HepG2 (cell line): ENCODE measurements at regions not wholly inside any gene's neighbourhood (a gene's known extent, or its start where the extent isn't known, plus 50 kb on each side); places are given as distances from the start of the nearest gene placed in this dataset.

ENCODE experiments used
- ATAC-seq: fragments of 200-7000 bp; cut with Tn5 transposase; 3 replicates; pipeline ENCODE4 v1.9.1; 2020; ENCODE audit warnings: mild to moderate bottlenecking, moderate library complexity
- BruUV-seq: library from RNA; stranded (reverse); fragments of 400-500 nt; replicated peaks from 2 replicates; lab custom pipeline; 2021; lab: Mats Ljungman, UMichigan
- CTCF ChIA-PET: fragments of 300-600 bp; formaldehyde crosslinking; extraction: SDS; loops from one replicate; lab custom pipeline; 2021; ENCODE audit warnings: low total read pairs, inconsistent platforms, low intra/inter-chr PET ratio; lab: Yijun Ruan, JAX
- POLR2A ChIA-PET: fragments of 350-600 bp; sonication (Branson Sonifier 250); formaldehyde crosslinking; loops from one replicate; lab custom pipeline; 2020; ENCODE audit warnings: antibody characterized with exemption, inconsistent platforms; lab: Yijun Ruan, JAX
- DNase-seq: peaks from one replicate; pipeline ENCODE4 v3.0.0-alpha.2; 2015; ENCODE audit warnings: low spot score
- FAIRE-seq: peaks from 3 replicates; lab custom pipeline; 2011; peaks lifted over from hg19 to GRCh38; lab: Jason Lieb, UNC
- H2AFZ ChIP-seq: one replicate; pipeline ENCODE4 v1.6.1; 2011; ENCODE audit warnings: low read length, inconsistent platforms
- H3K27ac ChIP-seq: fragments of 300-600 bp; 3 replicates; pipeline ENCODE4 v1.8.0; 2011; ENCODE audit warnings: mixed run types, mild to moderate bottlenecking, mixed read lengths, low read length, inconsistent platforms; ENCODE audit not compliant: insufficient read depth; ENCODE audit errors: extremely low read length
- H3K27me3 ChIP-seq, 2 experiments: fragments of 200-600 bp in 1 of 2; 2 replicates in 1 of 2; 3 replicates in 1 of 2; pipeline versions ENCODE4 v1.6.0 to v1.8.0; 2011; ENCODE audit warnings: low read length in 2 of 2, mild to moderate bottlenecking in 2 of 2, moderate library complexity in 2 of 2, inconsistent platforms in 1 of 2; ENCODE audit not compliant: insufficient read depth in 2 of 2, control insufficient read depth in 1 of 2
- H3K36me3 ChIP-seq, 2 experiments: fragments of 200-600 bp in 1 of 2; replicated peaks in 1 of 2; 2 replicates in 1 of 2; 3 replicates in 1 of 2; pipeline versions ENCODE4 v1.5.1 to v1.8.0; 2011; ENCODE audit warnings: low read length in 2 of 2, inconsistent platforms in 1 of 2; ENCODE audit not compliant: insufficient read depth in 2 of 2, control insufficient read depth in 1 of 2
- H3K4me1 ChIP-seq: 2 replicates; pipeline ENCODE4 v1.5.1; 2012; ENCODE audit warnings: low read length, inconsistent platforms; ENCODE audit not compliant: insufficient read depth
- H3K4me2 ChIP-seq: 2 replicates; pipeline ENCODE4 v1.6.0; 2011; ENCODE audit warnings: low read depth, low read length, inconsistent platforms
- H3K4me3 ChIP-seq, 3 experiments: fragments of 200-600 bp in 1 of 3; sonication (generic), shearing (Covaris generic) in 1 of 3; replicated peaks in 1 of 3; 2 replicates each; pipeline ENCODE4 v1.5.1; 2011 to 2016; ENCODE audit warnings: low read length in 3 of 3, inconsistent platforms in 2 of 3, low read depth in 2 of 3, mild to moderate bottlenecking in 2 of 3, control low read depth in 1 of 3, mixed read lengths in 1 of 3; ENCODE audit not compliant: insufficient read depth in 1 of 3
- H3K79me2 ChIP-seq: one replicate; pipeline ENCODE4 v1.6.1; 2011; ENCODE audit warnings: low read length, inconsistent platforms; ENCODE audit not compliant: insufficient read depth
- H3K9ac ChIP-seq: 2 replicates; pipeline ENCODE4 v1.6.0; 2011; ENCODE audit warnings: mild to moderate bottlenecking, low read depth, low read length, inconsistent platforms; ENCODE audit not compliant: insufficient read depth
- H3K9me3 ChIP-seq: 2 replicates; pipeline ENCODE4 v1.5.1; 2012; ENCODE audit warnings: mild to moderate bottlenecking, low read length
- H4K20me1 ChIP-seq: 2 replicates; pipeline ENCODE4 v1.6.0; 2011; ENCODE audit warnings: inconsistent platforms, mild to moderate bottlenecking, low read length, moderate library complexity; ENCODE audit not compliant: insufficient read depth
- CHCHD3 ChIP-seq: sonication (generic); formaldehyde crosslinking; IDR thresholded peaks from 2 replicates; pipeline ENCODE4 v1.8.0; 2022; ENCODE audit warnings: mild to moderate bottlenecking, missing genetic modification reagents, moderate library complexity
- GABPB1 ChIP-seq: IDR thresholded peaks from 2 replicates; pipeline ENCODE4 v1.6.1; 2016; ENCODE audit warnings: mild to moderate bottlenecking, missing genetic modification reagents, moderate library complexity, missing compliant biosample characterization
- JUN ChIP-seq: sonication (generic); formaldehyde crosslinking; IDR thresholded peaks from 2 replicates; pipeline ENCODE4 v1.4.0; 2020; ENCODE audit warnings: mild to moderate bottlenecking, missing genetic modification reagents
- KLF15 ChIP-seq: sonication (generic); formaldehyde crosslinking; IDR thresholded peaks from 2 replicates; pipeline ENCODE4 v1.8.1; 2023; ENCODE audit warnings: borderline replicate concordance, mild to moderate bottlenecking, inconsistent platforms, missing genetic modification reagents, mixed read lengths
- MAZ ChIP-seq, 2 experiments: sonication (generic) in 1 of 2; formaldehyde crosslinking in 1 of 2; IDR thresholded peaks; 2 replicates each; pipeline versions ENCODE4 v1.5.0 to v1.6.1; 2012 to 2020; ENCODE audit warnings: low read depth in 2 of 2, mild to moderate bottlenecking in 2 of 2, borderline replicate concordance in 1 of 2, improper control_type of control experiment in 1 of 2, low read length in 1 of 2, missing genetic modification reagents in 1 of 2, moderate library complexity in 1 of 2
- NR2F2 ChIP-seq: IDR thresholded peaks from 2 replicates; pipeline ENCODE4 v1.6.1; 2012; ENCODE audit warnings: low read depth, inconsistent platforms, borderline replicate concordance
- SPEN ChIP-seq: sonication (generic); formaldehyde crosslinking; IDR thresholded peaks from 2 replicates; pipeline ENCODE4 v1.5.1; 2020; ENCODE audit warnings: low read depth, mild to moderate bottlenecking, missing genetic modification reagents
- ZBTB8A ChIP-seq: sonication (generic); formaldehyde crosslinking; IDR thresholded peaks from 2 replicates; pipeline ENCODE4 v1.4.0; 2020; ENCODE audit warnings: mild to moderate bottlenecking, low read depth, missing genetic modification reagents, borderline replicate concordance
- ZNF136 ChIP-seq: sonication (generic); formaldehyde crosslinking; IDR thresholded peaks from 2 replicates; pipeline ENCODE4 v1.8.1; 2022; ENCODE audit warnings: low read depth, mild to moderate bottlenecking, moderate library complexity, missing genetic modification reagents
- ZNF382 ChIP-seq: sonication (generic); formaldehyde crosslinking; IDR thresholded peaks from 2 replicates; pipeline ENCODE4 v1.5.0; 2020; ENCODE audit warnings: missing genetic modification reagents, mild to moderate bottlenecking, borderline replicate concordance
- ZNF430 ChIP-seq: sonication (generic); formaldehyde crosslinking; IDR thresholded peaks from 2 replicates; pipeline ENCODE4 v1.9.0; 2021; ENCODE audit warnings: mild to moderate bottlenecking, missing genetic modification reagents
- WGBS: methylation state at CpG from one replicate; pipeline ENCODE4 v1.1.6; 2017; ENCODE audit warnings: low lambda C conversion rate; 5-methylcytosine and 5-hydroxymethylcytosine counted together
- in situ Hi-C: cut with HindIII; loops from 2 replicates; pipeline ENCODE4 v1.10.0; 2017; ENCODE audit warnings: low pct_unique_long_range_greater_than_20kb; ENCODE audit not compliant: extremely low pct_ligation_motif_present
- intact Hi-C: fragments of 100-400 bp; cut with micrococcal nuclease; formaldehyde crosslinking; loops from one replicate; pipeline ENCODE4 v1.10.0; 2022; ENCODE audit not compliant: unreplicated experiment
- TF ChIP-seq, protein P1 (sequence below): sonication (generic); formaldehyde crosslinking; IDR thresholded peaks from 2 replicates; pipeline ENCODE4 v1.4.0; 2020; ENCODE audit warnings: missing genetic modification reagents, mild to moderate bottlenecking, borderline replicate concordance
- TF ChIP-seq, protein P2 (sequence below): IDR thresholded peaks from 2 replicates; pipeline ENCODE4 v1.6.1; 2016; ENCODE audit warnings: missing genetic modification reagents, missing compliant biosample characterization
- TF ChIP-seq, protein P3 (sequence below): sonication (generic); formaldehyde crosslinking; IDR thresholded peaks from 2 replicates; pipeline ENCODE4 v1.5.0; 2020; ENCODE audit warnings: missing genetic modification reagents
- TF ChIP-seq, protein P4 (sequence below): sonication (generic); formaldehyde crosslinking; IDR thresholded peaks from 2 replicates; pipeline ENCODE4 v1.4.0; 2020; ENCODE audit warnings: low read depth, mild to moderate bottlenecking, missing genetic modification reagents
- TF ChIP-seq, protein P5 (sequence below): sonication (generic); formaldehyde crosslinking; IDR thresholded peaks from 2 replicates; pipeline ENCODE4 v1.9.0; 2021; ENCODE audit warnings: missing genetic modification reagents, borderline replicate concordance

DNA sequence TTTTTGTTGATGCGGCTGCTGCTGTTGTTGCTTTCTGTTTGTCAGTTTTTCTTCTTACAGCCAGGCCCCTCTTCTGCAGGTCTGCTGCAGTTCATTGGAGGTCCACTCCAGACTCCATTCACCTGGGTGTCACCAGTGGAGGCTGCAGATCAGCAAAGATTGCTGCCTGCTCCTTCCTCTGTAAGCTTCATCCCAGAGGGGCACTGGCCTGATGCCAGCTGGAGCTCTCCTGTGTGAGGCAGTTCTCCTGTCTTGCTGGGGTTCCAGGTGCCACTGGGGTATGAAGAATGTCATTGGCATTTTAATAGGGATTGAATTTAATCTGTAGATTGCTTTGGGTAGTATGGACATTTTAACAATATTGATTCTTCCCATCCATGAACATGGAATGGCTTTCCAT, 308.5 kb upstream of the MEOX2 start:
- no peak for FAIRE-seq
- POLR2A ChIA-PET, result no interaction called here
- H3K27ac ChIP-seq, result no peak overlapping the region

More for the DNA sequence above, 308.5 kb upstream of the MEOX2 start:
- H3K4me3 ChIP-seq, result no peak overlapping the region
- CTCF ChIA-PET, result no interaction called here
- WGBS, result 37% methylated on average over 1 of the region's 1 CpG
- intact Hi-C loops, result no loop called here
- TF ChIP-seq SPEN, result no peak
- no peak for TF ChIP-seq NR2F2
- TF ChIP-seq ZBTB8A (CRISPR knock-in tag), result no peak
- TF ChIP-seq, protein P1, sequence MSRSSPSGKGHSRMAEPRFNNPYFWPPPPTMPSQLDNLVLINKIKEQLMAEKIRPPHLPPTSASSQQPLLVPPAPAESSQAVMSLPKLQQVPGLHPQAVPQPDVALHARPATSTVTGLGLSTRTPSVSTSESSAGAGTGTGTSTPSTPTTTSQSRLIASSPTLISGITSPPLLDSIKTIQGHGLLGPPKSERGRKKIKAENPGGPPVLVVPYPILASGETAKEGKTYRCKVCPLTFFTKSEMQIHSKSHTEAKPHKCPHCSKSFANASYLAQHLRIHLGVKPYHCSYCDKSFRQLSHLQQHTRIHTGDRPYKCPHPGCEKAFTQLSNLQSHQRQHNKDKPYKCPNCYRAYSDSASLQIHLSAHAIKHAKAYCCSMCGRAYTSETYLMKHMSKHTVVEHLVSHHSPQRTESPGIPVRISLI (CRISPR knock-in tag), result no peak
- TF ChIP-seq, protein P2, sequence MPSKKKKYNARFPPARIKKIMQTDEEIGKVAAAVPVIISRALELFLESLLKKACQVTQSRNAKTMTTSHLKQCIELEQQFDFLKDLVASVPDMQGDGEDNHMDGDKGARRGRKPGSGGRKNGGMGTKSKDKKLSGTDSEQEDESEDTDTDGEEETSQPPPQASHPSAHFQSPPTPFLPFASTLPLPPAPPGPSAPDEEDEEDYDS (CRISPR knock-in tag), result no peak
- no peak for TF ChIP-seq ZNF136 (CRISPR knock-in tag)
- TF ChIP-seq KLF15 (CRISPR knock-in tag), result no peak
- TF ChIP-seq MAZ (IDR thresholded peaks at IDR 0.05; ENCODE audit: borderline replicate concordance, low read depth, low read length), result no peak
- TF ChIP-seq MAZ (CRISPR knock-in tag; IDR thresholded peaks at IDR 0.05; ENCODE audit: low read depth), result no peak
- TF ChIP-seq, protein P3, sequence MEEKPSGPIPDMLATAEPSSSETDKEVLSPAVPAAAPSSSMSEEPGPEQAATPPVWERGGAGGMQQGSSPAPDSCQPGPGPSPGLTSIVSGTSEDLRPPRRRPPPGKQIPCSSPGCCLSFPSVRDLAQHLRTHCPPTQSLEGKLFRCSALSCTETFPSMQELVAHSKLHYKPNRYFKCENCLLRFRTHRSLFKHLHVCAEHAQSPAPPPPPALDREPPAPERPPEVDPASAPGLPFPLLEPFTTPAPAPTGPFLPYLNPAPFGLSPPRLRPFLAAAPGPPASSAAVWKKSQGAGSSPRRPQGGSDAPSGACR, result no peak
- no peak for TF ChIP-seq CHCHD3
- TF ChIP-seq ZNF430 (CRISPR knock-in tag), result no peak
- TF ChIP-seq, protein P4, sequence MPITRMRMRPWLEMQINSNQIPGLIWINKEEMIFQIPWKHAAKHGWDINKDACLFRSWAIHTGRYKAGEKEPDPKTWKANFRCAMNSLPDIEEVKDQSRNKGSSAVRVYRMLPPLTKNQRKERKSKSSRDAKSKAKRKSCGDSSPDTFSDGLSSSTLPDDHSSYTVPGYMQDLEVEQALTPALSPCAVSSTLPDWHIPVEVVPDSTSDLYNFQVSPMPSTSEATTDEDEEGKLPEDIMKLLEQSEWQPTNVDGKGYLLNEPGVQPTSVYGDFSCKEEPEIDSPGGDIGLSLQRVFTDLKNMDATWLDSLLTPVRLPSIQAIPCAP (CRISPR knock-in tag), result no peak
- TF ChIP-seq, protein P5, sequence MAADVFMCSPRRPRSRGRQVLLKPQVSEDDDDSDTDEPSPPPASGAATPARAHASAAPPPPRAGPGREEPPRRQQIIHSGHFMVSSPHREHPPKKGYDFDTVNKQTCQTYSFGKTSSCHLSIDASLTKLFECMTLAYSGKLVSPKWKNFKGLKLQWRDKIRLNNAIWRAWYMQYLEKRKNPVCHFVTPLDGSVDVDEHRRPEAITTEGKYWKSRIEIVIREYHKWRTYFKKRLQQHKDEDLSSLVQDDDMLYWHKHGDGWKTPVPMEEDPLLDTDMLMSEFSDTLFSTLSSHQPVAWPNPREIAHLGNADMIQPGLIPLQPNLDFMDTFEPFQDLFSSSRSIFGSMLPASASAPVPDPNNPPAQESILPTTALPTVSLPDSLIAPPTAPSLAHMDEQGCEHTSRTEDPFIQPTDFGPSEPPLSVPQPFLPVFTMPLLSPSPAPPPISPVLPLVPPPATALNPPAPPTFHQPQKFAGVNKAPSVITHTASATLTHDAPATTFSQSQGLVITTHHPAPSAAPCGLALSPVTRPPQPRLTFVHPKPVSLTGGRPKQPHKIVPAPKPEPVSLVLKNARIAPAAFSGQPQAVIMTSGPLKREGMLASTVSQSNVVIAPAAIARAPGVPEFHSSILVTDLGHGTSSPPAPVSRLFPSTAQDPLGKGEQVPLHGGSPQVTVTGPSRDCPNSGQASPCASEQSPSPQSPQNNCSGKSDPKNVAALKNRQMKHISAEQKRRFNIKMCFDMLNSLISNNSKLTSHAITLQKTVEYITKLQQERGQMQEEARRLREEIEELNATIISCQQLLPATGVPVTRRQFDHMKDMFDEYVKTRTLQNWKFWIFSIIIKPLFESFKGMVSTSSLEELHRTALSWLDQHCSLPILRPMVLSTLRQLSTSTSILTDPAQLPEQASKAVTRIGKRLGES (CRISPR knock-in tag), result no peak
- no peak for TF ChIP-seq JUN (CRISPR knock-in tag)
- TF ChIP-seq GABPB1 (CRISPR knock-in tag), result no peak
- no peak for TF ChIP-seq ZNF382 (CRISPR knock-in tag)
- no peaks in the 10 kb centered on the region for H3K36me3 ChIP-seq
- peaks cover 15% of the 10 kb centered on the region for H3K9me3 ChIP-seq
- no peak overlapping the region for H3K4me2 ChIP-seq
- no peaks in the 10 kb centered on the region for H4K20me1 ChIP-seq
- H2AFZ ChIP-seq, result no peak overlapping the region
- H3K27me3 ChIP-seq, result no peaks in the 10 kb centered on the region
- DNase-seq (no peak), ATAC-seq (no peak)
- H3K4me1 ChIP-seq, result no peaks in the 10 kb centered on the region
- no TSS peak for BruUV-seq
- in situ Hi-C loops, result no loop called here
- H3K79me2 ChIP-seq, result no peaks in the 10 kb centered on the region
- no peak overlapping the region for H3K9ac ChIP-seq
